HG03558 (cell line): ENCODE measurements at regions not wholly inside any gene's neighbourhood (a gene's known extent, or its start where the extent isn't known, plus 50 kb on each side); places are given as distances from the start of the nearest gene placed in this dataset.
"Not testable (repeated sequence)": the region's sequence is repeated elsewhere in the genome, so short reads cannot be mapped to it uniquely, and the experiment has no call there.

Source experiments
- ATAC-seq: cut with Tn5 transposase; IDR thresholded peaks from one replicate; pipeline ENCODE4 v1.9.1; 2021; ENCODE audit warnings: moderate number of reproducible peaks; ENCODE audit not compliant: unreplicated experiment; ENCODE audit errors: extremely low read depth

GRCh38 chr13:74288361-74288911, 154.2 kb upstream of the KLF12 start:
- ATAC-seq, result no peak

GRCh38 chr13:74287724-74288169, 153.5 kb upstream of the KLF12 start:
- ATAC-seq, result no peak

- ATAC-seq, result no peak
These were observed 146.7 kb upstream of the KLF12 start for GRCh38 chr13:74280795-74281490.

- ATAC-seq, result no peak
These were observed 146.0 kb upstream of the KLF12 start for GRCh38 chr13:74280093-74280794.

- ATAC-seq, result no peak
These were observed 144.7 kb upstream of the KLF12 start for GRCh38 chr13:74278901-74279300.

GRCh38 chr13:74274916-74275315, 140.7 kb upstream of the KLF12 start:
- ATAC-seq, result no peak

GRCh38 chr13:74273581-74273980, 139.4 kb upstream of the KLF12 start:
- no peak for ATAC-seq

- no peak for ATAC-seq
These were observed 138.6 kb upstream of the KLF12 start for GRCh38 chr13:74272826-74273225.

- no peak for ATAC-seq
These were observed 135.8 kb upstream of the KLF12 start for GRCh38 chr13:74270018-74270417.

GRCh38 chr13:74266861-74267260, 132.7 kb upstream of the KLF12 start:
- ATAC-seq, result no peak

GRCh38 chr13:74266309-74266708, 132.1 kb upstream of the KLF12 start:
- no peak for ATAC-seq

GRCh38 chr13:74264333-74264732, 130.1 kb upstream of the KLF12 start:
- no peak for ATAC-seq

GRCh38 chr13:74260420-74260819, 126.2 kb upstream of the KLF12 start:
- not testable (repeated sequence) for ATAC-seq

GRCh38 chr13:74259641-74260040, 125.4 kb upstream of the KLF12 start:
- ATAC-seq, result no peak

GRCh38 chr13:74258961-74259360, 124.8 kb upstream of the KLF12 start:
- no peak for ATAC-seq

- no peak for ATAC-seq
These were observed 122.8 kb upstream of the KLF12 start for GRCh38 chr13:74256969-74257368.

GRCh38 chr13:74253161-74253560, 119.0 kb upstream of the KLF12 start:
- ATAC-seq, result no peak

GRCh38 chr13:74251778-74252519, 117.7 kb upstream of the KLF12 start:
- no peak for ATAC-seq

GRCh38 chr13:74250738-74251190, 116.6 kb upstream of the KLF12 start:
- ATAC-seq, result no peak

- no peak for ATAC-seq
These were observed 114.3 kb upstream of the KLF12 start for GRCh38 chr13:74248477-74248876.

GRCh38 chr13:74246487-74246886, 112.3 kb upstream of the KLF12 start:
- no peak for ATAC-seq
